Stimulated activated CD8-positive, alpha-beta memory T cell treated with anti-CD3 and anti-CD28 coated beads, Interleukin-4, amount 100 ng/mL, for 4 hours (primary cell): ENCODE measurements at regions not wholly inside any gene's neighbourhood (a gene's known extent, or its start where the extent isn't known, plus 50 kb on each side); places are given as distances from the start of the nearest gene placed in this dataset.
"Not testable (repeated sequence)": the region's sequence is repeated elsewhere in the genome, so short reads cannot be mapped to it uniquely, and the experiment has no call there.

Experiments used
- DNase-seq, 2 donors: peaks; one replicate each; pipeline ENCODE4 v3.0.0-alpha.2; 2020; ENCODE audit warnings: low read depth in 2 of 2, low spot score in 1 of 2

- no peak for DNase-seq
Measured at GRCh38 chr18:78814766-78815165, 164.9 kb upstream of the SALL3 start.

- no peak for DNase-seq
Measured at GRCh38 chr18:78816114-78816513, 163.5 kb upstream of the SALL3 start.

GRCh38 chr18:78816916-78817315, 162.7 kb upstream of the SALL3 start:
- no peak for DNase-seq

GRCh38 chr18:78818495-78818894, 161.1 kb upstream of the SALL3 start:
- DNase-seq, result no peak

- no peak for DNase-seq
Measured at GRCh38 chr18:78818961-78819360, 160.7 kb upstream of the SALL3 start.

GRCh38 chr18:78820161-78820834, 159.3 kb upstream of the SALL3 start:
- DNase-seq, result no peak

GRCh38 chr18:78821396-78821795, 158.2 kb upstream of the SALL3 start:
- no peak for DNase-seq

- no peak for DNase-seq
Measured at GRCh38 chr18:78822171-78822948, 157.3 kb upstream of the SALL3 start.

- DNase-seq, result no peak
Measured at GRCh38 chr18:78822949-78823285, 156.7 kb upstream of the SALL3 start.

GRCh38 chr18:78825168-78825567, 154.4 kb upstream of the SALL3 start:
- DNase-seq, result no peak

GRCh38 chr18:78826631-78827030, 153.0 kb upstream of the SALL3 start:
- no peak for DNase-seq

- DNase-seq, result no peak
Measured at GRCh38 chr18:78827141-78827540, 152.5 kb upstream of the SALL3 start.

GRCh38 chr18:78828131-78828530, 151.5 kb upstream of the SALL3 start:
- DNase-seq, result no peak

- not testable (repeated sequence) for DNase-seq
Measured at GRCh38 chr18:78829026-78829425, 150.6 kb upstream of the SALL3 start.

- DNase-seq, result no peak
Measured at GRCh38 chr18:78830161-78830560, 149.5 kb upstream of the SALL3 start.

GRCh38 chr18:78830826-78831225, 148.8 kb upstream of the SALL3 start:
- DNase-seq, result no peak

- no peak for DNase-seq
Measured at GRCh38 chr18:78831603-78832002, 148.0 kb upstream of the SALL3 start.

- no peak for DNase-seq
Measured at GRCh38 chr18:78833833-78834232, 145.8 kb upstream of the SALL3 start.

GRCh38 chr18:78836838-78837237, 142.8 kb upstream of the SALL3 start:
- no peak for DNase-seq

GRCh38 chr18:78837754-78838153, 141.9 kb upstream of the SALL3 start:
- no peak for DNase-seq

- no peak for DNase-seq
Measured at GRCh38 chr18:78838183-78838582, 141.4 kb upstream of the SALL3 start.

- DNase-seq, result no peak
Measured at GRCh38 chr18:78849046-78849445, 130.6 kb upstream of the SALL3 start.

- no peak for DNase-seq
Measured at GRCh38 chr18:78849458-78849857, 130.2 kb upstream of the SALL3 start.
